ENCODE measurements at regions not wholly inside any gene's neighbourhood (a gene's known extent, or its start where the extent isn't known, plus 50 kb on each side); places are given as distances from the start of the nearest gene placed in this dataset.

DNA sequence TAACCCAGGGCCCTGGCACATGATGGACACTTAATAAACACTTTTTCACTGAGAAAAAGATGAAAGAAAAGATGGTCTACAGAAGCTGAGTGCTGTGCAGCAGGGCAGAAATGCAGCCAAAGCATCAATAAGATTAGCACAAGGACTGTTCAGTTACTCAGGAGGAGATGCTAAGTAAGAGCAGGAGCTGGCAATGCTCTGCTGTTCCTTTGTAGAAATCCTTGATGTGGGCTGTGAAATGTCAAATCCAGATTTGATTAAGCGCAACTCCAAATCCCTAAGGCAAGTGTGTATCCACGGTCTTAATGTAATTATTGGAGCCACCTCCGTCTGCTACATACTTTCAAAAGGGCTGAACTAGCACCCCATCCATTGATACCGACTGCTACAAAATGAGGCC, 151.8 kb upstream of the BTG1 start:
- Histone ChIP-seq H3K27me3 (ENCODE audit: control insufficient read depth in 1 of 2, insufficient read depth in 2 of 2, low read length in 2 of 2) (no peaks in the 10 kb centered on the region), H3K9ac (ENCODE audit: low read depth in 1 of 2, low read length in 2 of 2) (no peak overlapping the region), H3K9me3 (ENCODE audit: control insufficient read depth in 1 of 2, low read length in 2 of 2) (no peaks in the 10 kb centered on the region), H3K4me3 (ENCODE audit: low read depth in 1 of 2, low read length in 2 of 2) (no peak overlapping the region), H3K36me3 (ENCODE audit: control insufficient read depth in 1 of 2, insufficient read depth in 2 of 2, low read length in 2 of 2) (no peaks in the 10 kb centered on the region), H3K4me1 (ENCODE audit: control insufficient read depth in 1 of 2, insufficient read depth in 2 of 2, low read length in 2 of 2) (no peaks in the 10 kb centered on the region), H3K27ac (ENCODE audit: low read depth, low read length) (no peak overlapping the region)

DNA sequence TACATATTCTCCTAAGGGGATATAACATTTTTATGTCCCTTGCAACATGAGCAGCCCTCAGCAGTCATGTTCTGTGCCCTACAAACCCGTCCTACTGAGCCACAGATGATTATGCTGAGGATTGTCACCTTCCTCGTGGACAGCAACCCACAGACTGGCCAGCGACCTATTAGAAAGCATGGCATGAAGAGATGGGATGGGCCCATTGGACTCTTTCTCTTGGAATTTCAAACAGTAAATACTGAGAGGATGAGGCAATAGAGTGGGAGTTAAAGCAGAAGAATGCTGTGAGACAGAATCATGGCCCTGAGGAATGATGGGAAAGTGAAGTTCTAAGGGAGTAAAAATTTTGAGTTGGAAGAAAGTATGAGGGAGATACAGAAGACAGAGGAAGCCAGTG, 149.9 kb upstream of the BTG1 start:
- Histone ChIP-seq H3K9me3 (ENCODE audit: control insufficient read depth in 1 of 2, low read length in 2 of 2) (no peaks in the 10 kb centered on the region), H3K27ac (ENCODE audit: low read depth, low read length) (no peak overlapping the region), H3K9ac (ENCODE audit: low read depth in 1 of 2, low read length in 2 of 2) (no peak overlapping the region), H3K4me3 (ENCODE audit: low read depth in 1 of 2, low read length in 2 of 2) (no peak overlapping the region), H3K27me3 (ENCODE audit: control insufficient read depth in 1 of 2, insufficient read depth in 2 of 2, low read length in 2 of 2) (no peaks in the 10 kb centered on the region), H3K4me1 (ENCODE audit: control insufficient read depth in 1 of 2, insufficient read depth in 2 of 2, low read length in 2 of 2) (no peaks in the 10 kb centered on the region), H3K36me3 (ENCODE audit: control insufficient read depth in 1 of 2, insufficient read depth in 2 of 2, low read length in 2 of 2) (no peaks in the 10 kb centered on the region)

DNA sequence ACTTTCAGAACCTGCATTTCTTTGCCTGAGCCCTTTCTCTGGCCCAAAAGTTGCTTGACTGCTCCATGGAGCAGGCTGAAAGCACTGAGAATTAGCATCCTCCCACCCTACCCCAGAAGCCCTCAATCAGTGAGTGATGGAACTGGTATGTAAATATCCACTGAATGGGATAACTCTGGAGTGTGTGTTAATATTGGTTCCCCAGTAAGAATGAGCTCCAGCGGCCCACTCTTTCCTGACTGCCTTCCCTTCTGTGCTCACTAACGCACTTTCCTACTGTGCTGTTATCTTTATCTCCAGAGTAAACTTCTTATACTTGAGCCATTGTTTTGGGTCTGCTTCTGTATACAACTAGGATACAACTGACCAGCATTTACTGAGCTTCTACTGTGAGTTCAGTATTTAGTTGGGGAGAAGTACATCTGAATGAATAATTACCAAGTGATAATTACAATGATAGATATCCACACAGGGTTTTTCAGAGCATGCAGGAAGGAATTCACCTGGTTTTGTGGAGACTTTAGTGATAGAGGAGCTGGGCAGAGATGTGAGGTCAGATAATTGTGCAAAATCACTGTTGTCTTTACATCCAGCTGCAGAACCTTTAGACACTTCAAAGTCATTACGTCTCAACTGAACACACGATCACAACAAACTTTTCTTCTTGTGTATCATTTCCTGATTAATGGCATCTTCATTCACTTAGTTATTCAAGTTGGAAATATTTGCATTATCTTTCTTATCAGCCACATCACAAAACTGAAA, 149.2 kb upstream of the BTG1 start:
- H3K4me1 ChIP-seq (ENCODE audit: control insufficient read depth in 1 of 2, insufficient read depth in 2 of 2, low read length in 2 of 2), result no peaks in the 10 kb centered on the region
- H3K27ac ChIP-seq (ENCODE audit: low read depth, low read length), result no peak overlapping the region
- H3K36me3 ChIP-seq (ENCODE audit: control insufficient read depth in 1 of 2, insufficient read depth in 2 of 2, low read length in 2 of 2), result no peaks in the 10 kb centered on the region
- no peaks in the 10 kb centered on the region for H3K9me3 ChIP-seq (ENCODE audit: control insufficient read depth in 1 of 2, low read length in 2 of 2)
- no peak overlapping the region for H3K4me3 ChIP-seq (ENCODE audit: low read depth in 1 of 2, low read length in 2 of 2)
- no peak overlapping the region for H3K9ac ChIP-seq (ENCODE audit: low read depth in 1 of 2, low read length in 2 of 2)
- no peaks in the 10 kb centered on the region for H3K27me3 ChIP-seq (ENCODE audit: control insufficient read depth in 1 of 2, insufficient read depth in 2 of 2, low read length in 2 of 2)

DNA sequence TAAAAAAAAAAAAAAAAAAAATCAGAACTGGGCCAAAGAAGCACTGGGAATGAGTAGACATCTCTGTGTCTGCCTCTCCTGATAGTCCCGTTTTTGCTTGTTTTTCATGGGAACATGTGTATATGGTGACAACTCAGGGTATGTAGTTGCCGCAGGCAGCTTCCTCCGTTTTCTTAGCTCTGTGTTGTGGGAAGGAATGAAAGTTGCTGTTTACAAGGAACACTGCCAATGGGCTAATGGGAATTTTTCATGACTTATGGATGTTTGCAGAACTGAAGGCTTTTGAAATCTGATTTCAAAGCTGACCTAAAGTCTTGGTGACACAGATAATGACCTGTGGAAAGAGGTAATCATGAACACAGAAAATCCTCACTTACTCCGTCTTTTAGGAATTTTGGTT, 146.4 kb upstream of the BTG1 start:
- Histone ChIP-seq H3K27ac (ENCODE audit: low read depth, low read length) (no peak overlapping the region), H3K27me3 (ENCODE audit: control insufficient read depth in 1 of 2, insufficient read depth in 2 of 2, low read length in 2 of 2) (no peaks in the 10 kb centered on the region), H3K36me3 (ENCODE audit: control insufficient read depth in 1 of 2, insufficient read depth in 2 of 2, low read length in 2 of 2) (no peaks in the 10 kb centered on the region)

DNA sequence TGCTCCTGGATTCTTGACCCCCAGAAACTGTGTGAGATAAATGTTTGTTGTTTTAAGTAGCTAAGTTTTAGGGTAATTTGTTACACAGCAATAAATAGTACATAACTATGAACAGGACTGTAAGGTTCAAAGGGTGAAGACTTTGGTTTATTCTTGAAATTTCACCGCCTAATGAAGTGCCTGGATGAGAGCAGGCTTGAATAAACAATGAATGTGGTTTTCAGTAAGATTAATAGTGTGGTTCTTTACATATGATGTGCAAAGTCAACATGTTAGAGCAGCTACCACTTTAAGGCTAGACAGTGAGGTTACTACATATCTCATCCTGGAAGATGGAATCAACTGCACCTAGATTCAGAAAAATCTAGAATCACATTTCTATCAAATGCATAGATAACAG, 145.2 kb upstream of the BTG1 start:
- H3K4me3 ChIP-seq (ENCODE audit: low read depth in 1 of 2, low read length in 2 of 2), result no peak overlapping the region
- no peak overlapping the region for H3K27ac ChIP-seq (ENCODE audit: low read depth, low read length)
- H3K9me3 ChIP-seq (ENCODE audit: control insufficient read depth in 1 of 2, low read length in 2 of 2), result no peaks in the 10 kb centered on the region
- no peak overlapping the region for H3K9ac ChIP-seq (ENCODE audit: low read depth in 1 of 2, low read length in 2 of 2)
- H3K4me1 ChIP-seq (ENCODE audit: control insufficient read depth in 1 of 2, insufficient read depth in 2 of 2, low read length in 2 of 2), result no peaks in the 10 kb centered on the region
- no peaks in the 10 kb centered on the region for H3K27me3 ChIP-seq (ENCODE audit: control insufficient read depth in 1 of 2, insufficient read depth in 2 of 2, low read length in 2 of 2)
- no peaks in the 10 kb centered on the region for H3K36me3 ChIP-seq (ENCODE audit: control insufficient read depth in 1 of 2, insufficient read depth in 2 of 2, low read length in 2 of 2)

More for the DNA sequence above, 146.4 kb upstream of the BTG1 start:
- H3K4me3 ChIP-seq (ENCODE audit: low read depth in 1 of 2, low read length in 2 of 2), result no peak overlapping the region
- H3K4me1 ChIP-seq (ENCODE audit: control insufficient read depth in 1 of 2, insufficient read depth in 2 of 2, low read length in 2 of 2), result no peaks in the 10 kb centered on the region
- no peak overlapping the region for H3K9ac ChIP-seq (ENCODE audit: low read depth in 1 of 2, low read length in 2 of 2)
- no peaks in the 10 kb centered on the region for H3K9me3 ChIP-seq (ENCODE audit: control insufficient read depth in 1 of 2, low read length in 2 of 2)

DNA sequence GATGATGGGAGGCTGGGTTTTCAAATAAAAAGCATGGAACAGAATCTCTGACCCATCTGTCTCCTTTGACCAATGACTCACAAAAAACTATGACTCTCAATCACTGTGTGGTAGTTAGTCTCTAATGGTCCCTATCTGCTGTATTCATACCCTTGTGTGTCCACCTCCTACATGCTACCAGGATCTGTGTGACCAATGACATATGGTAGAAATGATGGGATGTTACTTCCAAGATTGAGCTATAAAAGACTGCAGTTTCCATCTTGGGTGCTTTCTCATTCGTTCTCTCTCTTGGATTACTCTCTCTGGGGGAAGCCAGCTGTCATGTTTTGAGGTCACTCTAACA, 144.7 kb upstream of the BTG1 start:
- Histone ChIP-seq H3K4me3 (ENCODE audit: low read depth in 1 of 2, low read length in 2 of 2) (no peak overlapping the region), H3K9me3 (ENCODE audit: control insufficient read depth in 1 of 2, low read length in 2 of 2) (no peaks in the 10 kb centered on the region), H3K36me3 (ENCODE audit: control insufficient read depth in 1 of 2, insufficient read depth in 2 of 2, low read length in 2 of 2) (no peaks in the 10 kb centered on the region), H3K4me1 (ENCODE audit: control insufficient read depth in 1 of 2, insufficient read depth in 2 of 2, low read length in 2 of 2) (no peaks in the 10 kb centered on the region), H3K27me3 (ENCODE audit: control insufficient read depth in 1 of 2, insufficient read depth in 2 of 2, low read length in 2 of 2) (no peaks in the 10 kb centered on the region), H3K27ac (ENCODE audit: low read depth, low read length) (no peak overlapping the region), H3K9ac (ENCODE audit: low read depth in 1 of 2, low read length in 2 of 2) (no peak overlapping the region)

DNA sequence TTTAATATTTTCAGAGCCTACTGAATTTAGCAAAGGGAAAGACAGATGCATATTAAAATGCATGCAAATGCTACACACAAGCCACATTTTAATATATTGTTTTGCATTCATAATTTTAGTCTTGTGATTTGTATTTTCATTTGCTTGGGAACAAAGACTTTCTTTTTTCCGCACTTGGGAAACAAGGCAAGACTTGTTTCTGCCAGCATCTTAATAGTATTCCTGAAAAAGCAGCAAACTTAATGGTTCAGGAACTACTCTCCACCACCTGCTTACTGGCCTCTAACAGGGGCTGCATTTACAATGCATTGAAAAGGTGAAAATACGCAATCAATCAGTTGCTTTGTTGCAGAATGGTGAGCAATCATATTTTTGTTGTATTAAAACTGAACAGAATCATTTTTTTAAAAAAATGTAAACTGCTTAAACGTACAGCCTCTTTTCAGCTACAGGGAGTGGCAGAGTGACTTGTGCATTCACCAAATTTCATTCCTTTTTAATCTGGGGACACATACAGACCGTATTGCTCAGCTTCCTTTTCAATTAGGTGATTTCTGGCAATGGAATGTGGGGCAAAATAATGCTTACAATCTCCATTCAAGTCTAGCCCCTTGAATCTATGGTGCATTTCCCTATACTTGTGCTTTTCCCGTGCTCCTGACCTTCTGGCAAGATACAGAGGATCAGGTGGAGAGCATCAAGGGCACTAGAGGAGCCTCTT, 144.1 kb upstream of the BTG1 start:
- Histone ChIP-seq H3K4me3 (ENCODE audit: low read depth in 1 of 2, low read length in 2 of 2) (no peak overlapping the region), H3K36me3 (ENCODE audit: control insufficient read depth in 1 of 2, insufficient read depth in 2 of 2, low read length in 2 of 2) (no peaks in the 10 kb centered on the region), H3K27ac (ENCODE audit: low read depth, low read length) (no peak overlapping the region), H3K9ac (ENCODE audit: low read depth in 1 of 2, low read length in 2 of 2) (no peak overlapping the region), H3K9me3 (ENCODE audit: control insufficient read depth in 1 of 2, low read length in 2 of 2) (no peaks in the 10 kb centered on the region), H3K27me3 (ENCODE audit: control insufficient read depth in 1 of 2, insufficient read depth in 2 of 2, low read length in 2 of 2) (no peaks in the 10 kb centered on the region), H3K4me1 (ENCODE audit: control insufficient read depth in 1 of 2, insufficient read depth in 2 of 2, low read length in 2 of 2) (no peaks in the 10 kb centered on the region)

DNA sequence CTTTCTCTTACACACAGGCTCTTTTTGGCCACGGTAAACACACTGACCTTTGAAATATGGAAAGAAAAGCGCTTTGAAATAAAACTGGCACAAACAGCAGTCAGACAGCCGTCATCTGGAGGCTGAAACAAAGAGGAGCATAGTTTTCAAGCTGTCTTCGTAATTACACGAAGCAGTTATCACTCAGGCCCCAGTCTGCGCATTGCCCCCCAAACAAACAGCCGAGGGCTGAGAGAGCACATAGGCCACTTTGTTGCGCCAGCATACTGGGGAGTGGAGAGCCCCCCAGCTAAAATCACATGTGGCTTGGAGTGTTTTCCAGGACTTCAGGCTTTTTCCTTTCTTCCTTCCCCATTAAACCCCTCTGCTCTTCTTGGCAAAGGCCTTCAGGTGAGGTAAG, 142.9 kb upstream of the BTG1 start:
- no peak overlapping the region for H3K9ac ChIP-seq (ENCODE audit: low read depth in 1 of 2, low read length in 2 of 2)
- no peaks in the 10 kb centered on the region for H3K9me3 ChIP-seq (ENCODE audit: control insufficient read depth in 1 of 2, low read length in 2 of 2)
- H3K27me3 ChIP-seq (ENCODE audit: control insufficient read depth in 1 of 2, insufficient read depth in 2 of 2, low read length in 2 of 2), result no peaks in the 10 kb centered on the region
- H3K36me3 ChIP-seq (ENCODE audit: control insufficient read depth in 1 of 2, insufficient read depth in 2 of 2, low read length in 2 of 2), result no peaks in the 10 kb centered on the region
- H3K4me3 ChIP-seq (ENCODE audit: low read depth in 1 of 2, low read length in 2 of 2), result no peak overlapping the region
- no peaks in the 10 kb centered on the region for H3K4me1 ChIP-seq (ENCODE audit: control insufficient read depth in 1 of 2, insufficient read depth in 2 of 2, low read length in 2 of 2)
- H3K27ac ChIP-seq (ENCODE audit: low read depth, low read length), result no peak overlapping the region

DNA sequence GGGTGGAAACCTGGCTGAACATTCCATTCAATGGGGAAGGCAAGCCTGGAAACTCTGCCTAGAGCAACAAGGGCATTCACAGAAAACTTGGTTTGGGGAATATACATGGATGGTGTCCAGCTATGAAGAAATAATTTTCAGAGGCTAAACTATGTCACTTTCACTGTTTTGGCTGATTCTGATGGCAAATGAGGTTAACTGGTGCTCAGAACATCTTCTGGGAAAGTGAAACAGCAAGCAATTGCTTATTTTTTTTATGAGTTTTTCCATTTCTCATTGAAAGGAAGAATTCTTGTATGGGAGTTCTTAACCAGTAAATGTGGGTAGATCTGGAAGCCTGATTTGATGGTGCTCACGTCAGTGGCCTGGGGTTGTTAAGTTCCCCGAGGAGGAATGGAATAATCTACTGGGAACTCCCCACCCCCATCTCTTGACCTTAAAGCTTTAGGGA, 132.8 kb upstream of the BTG1 start:
- Histone ChIP-seq H3K4me3 (ENCODE audit: low read depth in 1 of 2, low read length in 2 of 2) (no peak overlapping the region), H3K27me3 (ENCODE audit: control insufficient read depth in 1 of 2, insufficient read depth in 2 of 2, low read length in 2 of 2) (no peaks in the 10 kb centered on the region), H3K9ac (ENCODE audit: low read depth in 1 of 2, low read length in 2 of 2) (no peak overlapping the region), H3K4me1 (ENCODE audit: control insufficient read depth in 1 of 2, insufficient read depth in 2 of 2, low read length in 2 of 2) (no peaks in the 10 kb centered on the region), H3K27ac (ENCODE audit: low read depth, low read length) (no peak overlapping the region), H3K36me3 (ENCODE audit: control insufficient read depth in 1 of 2, insufficient read depth in 2 of 2, low read length in 2 of 2) (no peaks in the 10 kb centered on the region), H3K9me3 (ENCODE audit: control insufficient read depth in 1 of 2, low read length in 2 of 2) (no peaks in the 10 kb centered on the region)

DNA sequence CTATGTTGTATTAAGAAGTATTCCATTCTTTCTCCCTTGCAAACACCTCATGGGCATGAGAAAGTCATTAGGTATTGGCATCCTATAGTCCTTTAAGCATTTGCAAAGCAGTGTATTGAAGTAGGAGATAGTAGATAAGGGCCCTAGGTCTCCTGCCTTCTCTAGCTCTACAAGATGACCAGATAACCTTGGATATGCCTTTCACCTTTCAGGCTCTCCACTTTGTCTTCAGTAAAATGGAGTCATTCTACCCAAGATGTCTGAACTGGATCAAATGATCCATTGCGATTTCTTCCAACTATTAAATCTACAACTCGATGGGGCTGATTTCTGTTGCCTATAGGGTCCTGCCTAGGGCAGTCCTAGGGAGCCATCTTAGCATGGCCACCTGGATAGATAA, 132.1 kb upstream of the BTG1 start:
- no peaks in the 10 kb centered on the region for H3K27me3 ChIP-seq (ENCODE audit: control insufficient read depth in 1 of 2, insufficient read depth in 2 of 2, low read length in 2 of 2)
- H3K4me1 ChIP-seq (ENCODE audit: control insufficient read depth in 1 of 2, insufficient read depth in 2 of 2, low read length in 2 of 2), result no peaks in the 10 kb centered on the region
- H3K36me3 ChIP-seq (ENCODE audit: control insufficient read depth in 1 of 2, insufficient read depth in 2 of 2, low read length in 2 of 2), result no peaks in the 10 kb centered on the region
- no peak overlapping the region for H3K9ac ChIP-seq (ENCODE audit: low read depth in 1 of 2, low read length in 2 of 2)
- no peak overlapping the region for H3K4me3 ChIP-seq (ENCODE audit: low read depth in 1 of 2, low read length in 2 of 2)
- no peaks in the 10 kb centered on the region for H3K9me3 ChIP-seq (ENCODE audit: control insufficient read depth in 1 of 2, low read length in 2 of 2)
- no peak overlapping the region for H3K27ac ChIP-seq (ENCODE audit: low read depth, low read length)

Measured in duodenal mucosa (tissue), 2 donors.